ENCODE measurements at regions not wholly inside any gene's neighbourhood (a gene's known extent, or its start where the extent isn't known, plus 50 kb on each side); places are given as distances from the start of the nearest gene placed in this dataset.

DNA sequence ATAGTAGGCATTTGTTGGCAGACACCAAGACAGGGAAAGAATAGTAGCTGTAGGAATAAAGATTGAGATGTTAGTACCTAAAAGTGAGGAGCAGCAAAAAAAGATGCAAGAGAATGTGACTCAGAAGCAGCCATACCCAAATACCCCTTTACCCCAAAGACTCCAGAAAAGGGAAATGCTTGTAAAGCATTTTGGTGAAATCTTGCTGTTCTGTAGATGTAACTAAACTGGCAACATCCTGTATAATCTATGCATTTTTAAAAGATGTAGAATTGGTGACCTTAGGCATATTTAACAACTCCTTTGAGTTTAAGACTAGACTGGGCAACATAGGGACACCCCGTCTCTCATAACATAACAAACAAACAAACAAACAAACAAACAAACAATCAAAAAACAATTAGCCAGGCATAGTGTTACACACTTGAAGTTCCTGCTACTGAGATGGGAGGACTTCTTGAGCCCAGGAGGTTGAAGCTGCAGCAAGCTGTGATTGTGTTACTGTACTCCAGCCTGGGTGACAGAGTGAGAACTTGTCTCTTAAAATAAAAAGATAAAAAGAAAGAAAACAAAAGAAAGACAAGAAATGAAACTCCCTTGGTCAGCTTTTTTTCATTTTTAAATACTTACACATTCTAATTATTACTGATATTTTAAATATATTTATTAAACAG, 361.5 kb upstream of the KCNH8 start:
- Histone ChIP-seq H3K36me3 (replicated peaks in 1 of 2; ENCODE audit: control insufficient read depth in 2 of 2, insufficient read depth in 2 of 2, low read length in 2 of 2) (no peaks in the 10 kb centered on the region), H3K79me1 (ENCODE audit: low read depth, low read length) (no peaks in the 10 kb centered on the region), H3K23ac (ENCODE audit: low read depth, low read length, poor library complexity) (no peak overlapping the region), H3K4me1 (ENCODE audit: control insufficient read depth in 2 of 2, insufficient read depth in 1 of 2, low read depth in 1 of 2, low read length in 2 of 2) (no peaks in the 10 kb centered on the region), H2AK5ac (ENCODE audit: low read depth, low read length) (no peak overlapping the region), H3K4me3 (ENCODE audit: low read length in 2 of 2) (no peak overlapping the region), H3K27me3 (ENCODE audit: control insufficient read depth in 3 of 3, insufficient read depth in 3 of 3, low read depth in 1 of 3, low read length in 3 of 3) (no peaks in the 10 kb centered on the region), H2BK15ac (ENCODE audit: low read length) (no peak overlapping the region), H2BK5ac (ENCODE audit: low read length) (no peak overlapping the region), H4K8ac (ENCODE audit: low read depth, low read length) (no peak overlapping the region), H3K9ac (ENCODE audit: low read depth, low read length, poor library complexity) (no peak overlapping the region), H2AFZ (ENCODE audit: low read length) (no peak overlapping the region), H3K9me3 (replicated peaks in 1 of 2; ENCODE audit: control insufficient read depth in 2 of 2, insufficient read depth in 1 of 2, low read depth in 1 of 2, low read length in 2 of 2) (no peaks in the 10 kb centered on the region), H3K4me2 (ENCODE audit: insufficient read depth, low read length, poor library complexity, severe bottlenecking) (no peak overlapping the region), H3K27ac (replicated peaks; ENCODE audit: low read length) (no peak overlapping the region), H4K91ac (ENCODE audit: low read depth, low read length, poor library complexity) (no peak overlapping the region), H3K14ac (ENCODE audit: low read length) (no peak overlapping the region), H3K4ac (ENCODE audit: low read length) (no peak overlapping the region), H3K18ac (ENCODE audit: low read length) (no peak overlapping the region), H2BK120ac (ENCODE audit: low read depth, low read length) (no peak overlapping the region), H2BK12ac (ENCODE audit: low read length) (no peak overlapping the region)
- no CpG with 5 or more reads among the region's 1 CpG for WGBS, 2 donors (ENCODE audit: extremely low coverage in 2 of 2, insufficient read length in 2 of 2, insufficient replicate concordance in 1 of 2)
- DNase-seq (ENCODE audit: low spot score): no peak

DNA sequence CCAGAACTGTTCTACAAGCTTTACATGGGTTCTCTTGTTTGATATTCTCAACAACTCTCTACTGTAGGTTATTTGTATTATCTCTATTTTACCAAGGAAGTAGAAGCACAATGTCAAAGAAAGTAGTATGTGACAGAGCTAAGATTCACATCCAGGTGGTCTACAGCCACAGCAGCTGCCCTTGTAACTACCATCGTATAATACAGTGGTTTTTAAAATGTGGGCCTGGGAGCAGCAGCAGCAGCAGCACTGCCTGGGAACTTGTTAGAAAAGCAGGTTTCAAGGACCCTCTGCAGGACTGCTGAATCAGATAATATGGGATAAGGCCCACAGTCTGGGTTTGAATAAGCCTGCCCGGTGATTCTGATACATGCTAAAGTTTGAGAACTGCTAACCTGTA, 357.1 kb upstream of the SATB1 start:
- H2BK5ac ChIP-seq (ENCODE audit: low read length): no peak overlapping the region
- no peak for DNase-seq (ENCODE audit: low spot score)
- H2BK120ac ChIP-seq (ENCODE audit: low read depth, low read length): no peak overlapping the region
- H3K4me2 ChIP-seq (ENCODE audit: insufficient read depth, low read length, poor library complexity, severe bottlenecking): no peak overlapping the region
- no peak overlapping the region for H3K23ac ChIP-seq (ENCODE audit: low read depth, low read length, poor library complexity)
- no peaks in the 10 kb centered on the region for H3K4me1 ChIP-seq (ENCODE audit: control insufficient read depth in 2 of 2, insufficient read depth in 1 of 2, low read depth in 1 of 2, low read length in 2 of 2)
- no peak overlapping the region for H2AFZ ChIP-seq (ENCODE audit: low read length)
- H3K36me3 ChIP-seq (replicated peaks in 1 of 2; ENCODE audit: control insufficient read depth in 2 of 2, insufficient read depth in 2 of 2, low read length in 2 of 2): no peaks in the 10 kb centered on the region
- H3K27me3 ChIP-seq (ENCODE audit: control insufficient read depth in 3 of 3, insufficient read depth in 3 of 3, low read depth in 1 of 3, low read length in 3 of 3): no peaks in the 10 kb centered on the region
- no peak overlapping the region for H4K8ac ChIP-seq (ENCODE audit: low read depth, low read length)
- no peak overlapping the region for H3K27ac ChIP-seq (replicated peaks; ENCODE audit: low read length)
- H3K4ac ChIP-seq (ENCODE audit: low read length): no peak overlapping the region
- no peaks in the 10 kb centered on the region for H3K79me1 ChIP-seq (ENCODE audit: low read depth, low read length)
- H3K4me3 ChIP-seq (ENCODE audit: low read length in 2 of 2): no peak overlapping the region
- H3K9ac ChIP-seq (ENCODE audit: low read depth, low read length, poor library complexity): no peak overlapping the region
- no peak overlapping the region for H2BK15ac ChIP-seq (ENCODE audit: low read length)
- WGBS, 2 donors (ENCODE audit: extremely low coverage in 2 of 2, insufficient read length in 2 of 2, insufficient replicate concordance in 1 of 2): no CpG with 5 or more reads among the region's 2 CpGs
- H3K14ac ChIP-seq (ENCODE audit: low read length): no peak overlapping the region
- no peak overlapping the region for H4K91ac ChIP-seq (ENCODE audit: low read depth, low read length, poor library complexity)
- no peak overlapping the region for H3K18ac ChIP-seq (ENCODE audit: low read length)
- no peak overlapping the region for H2AK5ac ChIP-seq (ENCODE audit: low read depth, low read length)
- no peaks in the 10 kb centered on the region for H3K9me3 ChIP-seq (replicated peaks in 1 of 2; ENCODE audit: control insufficient read depth in 2 of 2, insufficient read depth in 1 of 2, low read depth in 1 of 2, low read length in 2 of 2)
- H2BK12ac ChIP-seq (ENCODE audit: low read length): no peak overlapping the region

DNA sequence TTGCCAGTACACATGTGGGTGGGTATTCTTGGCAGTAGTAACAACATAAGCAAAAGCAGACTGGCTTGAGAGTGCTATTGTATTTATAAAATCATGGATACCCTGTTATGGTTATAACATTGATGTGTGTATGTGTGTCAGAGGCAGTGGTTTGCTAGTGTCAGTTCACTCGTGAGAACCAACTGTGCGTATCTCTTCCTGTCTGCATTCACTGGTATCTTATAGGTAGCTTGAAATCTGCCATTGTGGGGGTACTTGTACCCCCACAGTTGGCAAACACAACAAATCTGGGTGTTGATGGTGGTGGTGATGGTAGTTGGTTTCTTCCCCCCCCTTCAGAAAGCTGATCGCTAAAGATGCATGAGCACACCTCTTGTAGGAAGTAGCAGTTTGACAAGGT, 355.8 kb upstream of the SATB1 start:
- no peak for DNase-seq (ENCODE audit: low spot score)
- H3K27me3 ChIP-seq (ENCODE audit: control insufficient read depth in 3 of 3, insufficient read depth in 3 of 3, low read depth in 1 of 3, low read length in 3 of 3): no peaks in the 10 kb centered on the region
- no peak overlapping the region for H4K8ac ChIP-seq (ENCODE audit: low read depth, low read length)
- no peaks in the 10 kb centered on the region for H3K79me1 ChIP-seq (ENCODE audit: low read depth, low read length)
- H3K4ac ChIP-seq (ENCODE audit: low read length): no peak overlapping the region
- WGBS, 2 donors (ENCODE audit: extremely low coverage in 2 of 2, insufficient read length in 2 of 2, insufficient replicate concordance in 1 of 2): no CpG with 5 or more reads among the region's 3 CpGs
- H2BK120ac ChIP-seq (ENCODE audit: low read depth, low read length): no peak overlapping the region
- H3K4me3 ChIP-seq (ENCODE audit: low read length in 2 of 2): no peak overlapping the region
- no peak overlapping the region for H3K4me2 ChIP-seq (ENCODE audit: insufficient read depth, low read length, poor library complexity, severe bottlenecking)
- H3K23ac ChIP-seq (ENCODE audit: low read depth, low read length, poor library complexity): no peak overlapping the region
- H4K91ac ChIP-seq (ENCODE audit: low read depth, low read length, poor library complexity): no peak overlapping the region
- no peak overlapping the region for H3K27ac ChIP-seq (replicated peaks; ENCODE audit: low read length)
- no peak overlapping the region for H3K9ac ChIP-seq (ENCODE audit: low read depth, low read length, poor library complexity)
- no peaks in the 10 kb centered on the region for H3K9me3 ChIP-seq (replicated peaks in 1 of 2; ENCODE audit: control insufficient read depth in 2 of 2, insufficient read depth in 1 of 2, low read depth in 1 of 2, low read length in 2 of 2)
- H2AK5ac ChIP-seq (ENCODE audit: low read depth, low read length): no peak overlapping the region
- H2BK15ac ChIP-seq (ENCODE audit: low read length): no peak overlapping the region
- no peak overlapping the region for H2AFZ ChIP-seq (ENCODE audit: low read length)
- H3K18ac ChIP-seq (ENCODE audit: low read length): no peak overlapping the region
- no peak overlapping the region for H2BK5ac ChIP-seq (ENCODE audit: low read length)
- no peak overlapping the region for H2BK12ac ChIP-seq (ENCODE audit: low read length)
- no peak overlapping the region for H3K14ac ChIP-seq (ENCODE audit: low read length)
- H3K4me1 ChIP-seq (ENCODE audit: control insufficient read depth in 2 of 2, insufficient read depth in 1 of 2, low read depth in 1 of 2, low read length in 2 of 2): no peaks in the 10 kb centered on the region
- H3K36me3 ChIP-seq (replicated peaks in 1 of 2; ENCODE audit: control insufficient read depth in 2 of 2, insufficient read depth in 2 of 2, low read length in 2 of 2): no peaks in the 10 kb centered on the region

DNA sequence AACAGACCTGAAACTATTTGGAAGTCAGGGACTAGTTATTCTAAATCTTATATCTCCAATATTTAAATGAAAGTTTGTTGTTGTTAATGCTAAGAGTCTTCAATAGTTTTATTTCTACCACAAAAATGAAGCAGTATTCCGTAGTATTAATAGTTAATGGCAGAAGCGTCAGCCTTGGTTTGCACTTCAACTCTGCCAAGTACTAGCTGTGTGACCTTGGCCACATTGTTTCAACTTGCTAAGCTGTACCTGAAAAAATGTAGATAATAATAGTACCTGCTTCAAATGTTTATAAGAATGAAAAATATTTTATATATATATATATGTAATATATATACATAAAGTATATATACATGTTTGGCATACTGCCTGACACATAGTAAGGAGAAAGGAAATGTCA, 354.6 kb upstream of the SATB1 start:
- H4K91ac ChIP-seq (ENCODE audit: low read depth, low read length, poor library complexity): no peak overlapping the region
- no peak overlapping the region for H4K8ac ChIP-seq (ENCODE audit: low read depth, low read length)
- no peak overlapping the region for H3K14ac ChIP-seq (ENCODE audit: low read length)
- H3K9ac ChIP-seq (ENCODE audit: low read depth, low read length, poor library complexity): no peak overlapping the region
- no CpG with 5 or more reads among the region's 2 CpGs for WGBS, 2 donors (ENCODE audit: extremely low coverage in 2 of 2, insufficient read length in 2 of 2, insufficient replicate concordance in 1 of 2)
- no peaks in the 10 kb centered on the region for H3K9me3 ChIP-seq (replicated peaks in 1 of 2; ENCODE audit: control insufficient read depth in 2 of 2, insufficient read depth in 1 of 2, low read depth in 1 of 2, low read length in 2 of 2)
- H2AK5ac ChIP-seq (ENCODE audit: low read depth, low read length): no peak overlapping the region
- H2BK120ac ChIP-seq (ENCODE audit: low read depth, low read length): no peak overlapping the region
- no peak overlapping the region for H3K23ac ChIP-seq (ENCODE audit: low read depth, low read length, poor library complexity)
- DNase-seq (ENCODE audit: low spot score): no peak
- H2BK12ac ChIP-seq (ENCODE audit: low read length): no peak overlapping the region
- H2BK15ac ChIP-seq (ENCODE audit: low read length): no peak overlapping the region
- H3K4ac ChIP-seq (ENCODE audit: low read length): no peak overlapping the region
- H3K4me3 ChIP-seq (ENCODE audit: low read length in 2 of 2): no peak overlapping the region
- no peak overlapping the region for H3K4me2 ChIP-seq (ENCODE audit: insufficient read depth, low read length, poor library complexity, severe bottlenecking)
- no peaks in the 10 kb centered on the region for H3K27me3 ChIP-seq (ENCODE audit: control insufficient read depth in 3 of 3, insufficient read depth in 3 of 3, low read depth in 1 of 3, low read length in 3 of 3)
- no peaks in the 10 kb centered on the region for H3K36me3 ChIP-seq (replicated peaks in 1 of 2; ENCODE audit: control insufficient read depth in 2 of 2, insufficient read depth in 2 of 2, low read length in 2 of 2)
- no peaks in the 10 kb centered on the region for H3K79me1 ChIP-seq (ENCODE audit: low read depth, low read length)
- H2BK5ac ChIP-seq (ENCODE audit: low read length): no peak overlapping the region
- no peak overlapping the region for H2AFZ ChIP-seq (ENCODE audit: low read length)
- H3K4me1 ChIP-seq (ENCODE audit: control insufficient read depth in 2 of 2, insufficient read depth in 1 of 2, low read depth in 1 of 2, low read length in 2 of 2): no peaks in the 10 kb centered on the region
- no peak overlapping the region for H3K18ac ChIP-seq (ENCODE audit: low read length)
- H3K27ac ChIP-seq (replicated peaks; ENCODE audit: low read length): no peak overlapping the region

Measured in neuronal stem cell (in vitro differentiated cells).